CD4-positive, alpha-beta T cell (primary cell): ENCODE measurements at regions not wholly inside any gene's neighbourhood (a gene's known extent, or its start where the extent isn't known, plus 50 kb on each side); places are given as distances from the start of the nearest gene placed in this dataset.
"Not testable (repeated sequence)": the region's sequence is repeated elsewhere in the genome, so short reads cannot be mapped to it uniquely, and the experiment has no call there.

Source experiments
- ATAC-seq: fragments of 200-7000 bp; cut with Tn5 transposase; one replicate; pipeline ENCODE4 v1.10.0; 2022; ENCODE audit warnings: mild to moderate bottlenecking; ENCODE audit not compliant: poor library complexity
- CTCF ChIA-PET: fragments of 350-600 bp; sonication (Branson Sonifier 250); formaldehyde crosslinking; loops from one replicate; lab custom pipeline; 2021; ENCODE audit warnings: antibody characterized with exemption, inconsistent platforms; lab: Charles Lee
- POLR2A ChIA-PET: fragments of 350-600 bp; sonication (Branson Sonifier 250); formaldehyde crosslinking; loops from one replicate; lab custom pipeline; 2021; ENCODE audit warnings: antibody characterized with exemption, inconsistent platforms; lab: Charles Lee
- DNase-seq, 14 experiments: peaks; one replicate each; pipeline ENCODE4 v3.0.0-alpha.2; 2013 to 2020; ENCODE audit warnings: mixed read lengths in 2 of 14
- H3K27ac ChIP-seq, 2 donors: one replicate each; pipeline versions ENCODE4 v1.5.1 to v1.7.0; 2013; ENCODE audit warnings: low read length in 2 of 2, low read depth in 1 of 2, mild to moderate bottlenecking in 1 of 2
- H3K27me3 ChIP-seq, 2 experiments: 1 replicate in 1 of 2; 2 replicates in 1 of 2; pipeline versions ENCODE4 v1.6.1 to v1.7.0; 2013; ENCODE audit warnings: low read length in 2 of 2, control low read depth in 1 of 2, mild to moderate bottlenecking in 1 of 2, moderate library complexity in 1 of 2; ENCODE audit not compliant: insufficient read depth in 2 of 2, control insufficient read depth in 1 of 2
- H3K36me3 ChIP-seq: one replicate; pipeline ENCODE4 v1.6.1; 2013; ENCODE audit warnings: low read length, control low read depth; ENCODE audit not compliant: insufficient read depth
- H3K4me1 ChIP-seq: one replicate; pipeline ENCODE4 v1.6.1; 2013; ENCODE audit warnings: low read length, control low read depth; ENCODE audit not compliant: insufficient read depth
- H3K4me3 ChIP-seq: one replicate; pipeline ENCODE4 v1.5.1; 2013; ENCODE audit warnings: mild to moderate bottlenecking, low read length, moderate library complexity
- H3K9me3 ChIP-seq, 2 experiments: 1 replicate in 1 of 2; 2 replicates in 1 of 2; pipeline versions ENCODE4 v1.6.1 to v1.7.0; 2013; ENCODE audit warnings: low read length in 2 of 2, mild to moderate bottlenecking in 2 of 2, control low read depth in 1 of 2, moderate library complexity in 1 of 2; ENCODE audit not compliant: control insufficient read depth in 1 of 2, insufficient read depth in 1 of 2
- H3K27ac Mint-ChIP-seq: one replicate; pipeline ENCODE4 v1.8.0; 2020; ENCODE audit warnings: mixed read lengths
- H3K27me3 Mint-ChIP-seq: one replicate; pipeline ENCODE4 v1.8.0; 2021; ENCODE audit warnings: mixed read lengths
- H3K36me3 Mint-ChIP-seq: one replicate; pipeline ENCODE4 v1.8.0; 2021; ENCODE audit warnings: low read depth, mixed read lengths
- H3K4me1 Mint-ChIP-seq: one replicate; pipeline ENCODE4 v1.8.0; 2021; ENCODE audit warnings: low read depth, mixed read lengths
- H3K4me3 Mint-ChIP-seq: one replicate; pipeline ENCODE4 v1.8.0; 2020; ENCODE audit warnings: mild to moderate bottlenecking, mixed read lengths
- H3K9me3 Mint-ChIP-seq: one replicate; pipeline ENCODE4 v1.8.0; 2020; ENCODE audit warnings: mixed read lengths
- CTCF ChIP-seq: fragments of 200-600 bp; IDR thresholded peaks from one replicate; pipeline ENCODE4 v1.8.0; 2022; ENCODE audit warnings: antibody characterized with exemption, mild to moderate bottlenecking
- intact Hi-C, 2 experiments: fragments of 100-400 bp; cut with DNase I in 1 of 2; cut with micrococcal nuclease in 1 of 2; formaldehyde crosslinking; loops; one replicate each; pipeline versions ENCODE4 v1.15.1 to v1.9.0; 2023 to 2025; cut with DNase I, micrococcal nuclease

- no peak for ATAC-seq
- POLR2A ChIA-PET = no interaction called here
- Mint-ChIP-seq H3K27ac (no peak overlapping the region), H3K27me3 (no peaks in the 10 kb centered on the region), H3K4me3 (no peak overlapping the region), H3K9me3 (no peaks in the 10 kb centered on the region), H3K4me1 (no peaks in the 10 kb centered on the region), H3K36me3 (no peaks in the 10 kb centered on the region)
- intact Hi-C loops = no loop called here
- H3K4me3 ChIP-seq = no peak overlapping the region
- DNase-seq = no peak
- no peaks in the 10 kb centered on the region for H3K4me1 ChIP-seq
- H3K27ac ChIP-seq = no peak overlapping the region
- H3K27me3 ChIP-seq = no peaks in the 10 kb centered on the region
- H3K36me3 ChIP-seq = no peaks in the 10 kb centered on the region
- CTCF ChIA-PET = no interaction called here
- no peaks in the 10 kb centered on the region for H3K9me3 ChIP-seq
- no peak for TF ChIP-seq CTCF
These were observed 141.2 kb upstream of the KIF5B start for GRCh38 chr10:32197423-32197822.

- Mint-ChIP-seq H3K36me3 (no peaks in the 10 kb centered on the region), H3K4me3 (no peak overlapping the region), H3K4me1 (peaks cover 4% of the 10 kb centered on the region), H3K27ac (no peak overlapping the region), H3K9me3 (no peaks in the 10 kb centered on the region), H3K27me3 (peaks cover 5% of the 10 kb centered on the region)
- Histone ChIP-seq H3K27me3 (no peaks in the 10 kb centered on the region), H3K9me3 (no peaks in the 10 kb centered on the region), H3K36me3 (no peaks in the 10 kb centered on the region), H3K4me3 (no peak overlapping the region), H3K27ac (no peak overlapping the region), H3K4me1 (no peaks in the 10 kb centered on the region)
- POLR2A ChIA-PET = interaction anchor here (0.7 kb wide), 2 partner anchors 9 to 57 kb away, joined by 3 read pairs; no protein-coding TSS in a partner anchor
- peak; percentile 63 for ATAC-seq
- DNase-seq = peak in 3 of 14 experiments; percentile 53 to 68 (median 64)
- intact Hi-C loops = loop anchor here (1.0 to 5.0 kb wide), 6 partner anchors 16 to 966 kb away; no protein-coding TSS in a partner anchor
- CTCF ChIA-PET = interaction anchor here (1.6 kb wide), 1 partner anchor 155 kb away, joined by 5 read pairs; no protein-coding TSS in a partner anchor
- TF ChIP-seq CTCF = peak; percentile 84
These were observed 134.8 kb upstream of the KIF5B start for GRCh38 chr10:32190890-32191491.

GRCh38 chr10:32189400-32190084 lies 133.3 kb upstream of the KIF5B start:
- H3K4me1 ChIP-seq = no peaks in the 10 kb centered on the region
- no peak for TF ChIP-seq CTCF
- ChIA-PET POLR2A (interaction anchor here (0.9 kb wide), 1 partner anchor 189 kb away, joined by 5 read pairs; no protein-coding TSS in a partner anchor), CTCF (interaction anchor here (0.7 to 1.6 kb wide), 3 partner anchors 18 to 157 kb away, joined by 4 to 6 read pairs (median 5); no protein-coding TSS in a partner anchor)
- H3K36me3 Mint-ChIP-seq = no peaks in the 10 kb centered on the region
- peaks cover 4% of the 10 kb centered on the region for H3K4me1 Mint-ChIP-seq
- DNase-seq (no peak), ATAC-seq (no peak)
- no peaks in the 10 kb centered on the region for H3K9me3 Mint-ChIP-seq
- H3K4me3 ChIP-seq = no peak overlapping the region
- no peak overlapping the region for H3K4me3 Mint-ChIP-seq
- H3K27ac Mint-ChIP-seq = no peak overlapping the region
- H3K27me3 Mint-ChIP-seq = peaks cover 6% of the 10 kb centered on the region
- H3K27ac ChIP-seq = no peak overlapping the region
- no peaks in the 10 kb centered on the region for H3K27me3 ChIP-seq
- intact Hi-C loops = loop anchor here (2.0 to 5.0 kb wide), 3 partner anchors 17 to 968 kb away; no protein-coding TSS in a partner anchor
- H3K36me3 ChIP-seq = no peaks in the 10 kb centered on the region
- no peaks in the 10 kb centered on the region for H3K9me3 ChIP-seq

- ATAC-seq, H3K9me3 Mint-ChIP-seq, H3K9me3 ChIP-seq, H3K27me3 ChIP-seq, H3K4me3 Mint-ChIP-seq, H3K27ac Mint-ChIP-seq, H3K4me1 Mint-ChIP-seq, POLR2A ChIA-PET, CTCF ChIA-PET, H3K27me3 Mint-ChIP-seq, H3K27ac ChIP-seq, H3K36me3 Mint-ChIP-seq, DNase-seq, H3K36me3 ChIP-seq, H3K4me3 ChIP-seq, H3K4me1 ChIP-seq: not testable (repeated sequence)
- intact Hi-C loops = loop anchor here in 1 of 2 experiments (5.0 kb wide), 1 partner anchor 819 kb away; no protein-coding TSS in a partner anchor
These were observed 132.4 kb upstream of the KIF5B start for GRCh38 chr10:32188601-32189000.
